Activated CD4-positive, alpha-beta T cell treated with anti-CD3 and anti-CD28 coated beads for 1 hour (primary cell): ENCODE measurements at regions not wholly inside any gene's neighbourhood (a gene's known extent, or its start where the extent isn't known, plus 50 kb on each side); places are given as distances from the start of the nearest gene placed in this dataset.
"Not testable (repeated sequence)": the region's sequence is repeated elsewhere in the genome, so short reads cannot be mapped to it uniquely, and the experiment has no call there.

ENCODE experiments used
- DNase-seq: peaks from one replicate; pipeline ENCODE4 v3.0.0-alpha.2; 2020

GRCh38 chr13:73657821-73658540 is 476.2 kb downstream of the KLF12 start:
- DNase-seq, result no peak

- DNase-seq, result no peak
Measured at GRCh38 chr13:73656863-73657262, 477.3 kb downstream of the KLF12 start.

GRCh38 chr13:73653688-73654087 is 480.5 kb downstream of the KLF12 start:
- DNase-seq, result no peak

- DNase-seq, result no peak
Measured at GRCh38 chr13:73647417-73647816, 486.8 kb downstream of the KLF12 start.

GRCh38 chr13:73640476-73641179 is 493.6 kb downstream of the KLF12 start:
- DNase-seq, result not testable (repeated sequence)

- no peak for DNase-seq
Measured at GRCh38 chr13:73635166-73635787, 498.9 kb downstream of the KLF12 start.

GRCh38 chr13:73633817-73634460 is 500.3 kb downstream of the KLF12 start:
- DNase-seq, result no peak

GRCh38 chr13:73631411-73631810 is 502.8 kb downstream of the KLF12 start:
- no peak for DNase-seq

- DNase-seq, result no peak
Measured at GRCh38 chr13:73625562-73626339, 508.5 kb downstream of the KLF12 start.

GRCh38 chr13:73623281-73623680 is 510.9 kb downstream of the KLF12 start:
- no peak for DNase-seq

GRCh38 chr13:73622381-73622780 is 511.8 kb downstream of the KLF12 start:
- DNase-seq, result no peak

- DNase-seq, result no peak
Measured at GRCh38 chr13:73618275-73618865, 515.8 kb downstream of the KLF12 start.

GRCh38 chr13:73616861-73617260 is 517.3 kb downstream of the KLF12 start:
- DNase-seq, result no peak

- DNase-seq, result no peak
Measured at GRCh38 chr13:73610799-73611592, 523.2 kb downstream of the KLF12 start.

GRCh38 chr13:73608711-73609485 is 525.3 kb downstream of the KLF12 start:
- DNase-seq, result no peak

GRCh38 chr13:73608157-73608516 is 526.1 kb downstream of the KLF12 start:
- DNase-seq, result no peak

GRCh38 chr13:73607489-73608156 is 526.6 kb downstream of the KLF12 start:
- DNase-seq, result no peak

- no peak for DNase-seq
Measured at GRCh38 chr13:73603646-73604045, 530.6 kb downstream of the KLF12 start.

- no peak for DNase-seq
Measured at GRCh38 chr13:73602295-73602694, 531.9 kb downstream of the KLF12 start.

GRCh38 chr13:73601708-73602107 is 532.5 kb downstream of the KLF12 start:
- DNase-seq, result no peak
